SK-N-MC (cell line): ENCODE measurements at regions not wholly inside any gene's neighbourhood (a gene's known extent, or its start where the extent isn't known, plus 50 kb on each side); places are given as distances from the start of the nearest gene placed in this dataset.

Experiments
- DNase-seq: peaks from one replicate; pipeline ENCODE4 v3.0.0-alpha.2; 2011; ENCODE audit warnings: low read depth, low spot score
- H3K27ac ChIP-seq: fragments of 200-600 bp; sonication (generic); 2 replicates; pipeline ENCODE4 v1.5.1; 2016; ENCODE audit warnings: mixed run types
- H3K36me3 ChIP-seq: fragments of 200-600 bp; sonication (generic); 2 replicates; pipeline ENCODE4 v1.6.1; 2017; ENCODE audit warnings: antibody characterized with exemption, low read length, mixed read lengths; ENCODE audit not compliant: insufficient read depth
- H3K4me3 ChIP-seq: fragments of 200-600 bp; sonication (generic); 2 replicates; pipeline ENCODE4 v1.5.1; 2016
- H3K9ac ChIP-seq: fragments of 200-600 bp; sonication (generic); 2 replicates; pipeline ENCODE4 v1.8.0; 2017; ENCODE audit warnings: mixed run types, mixed read lengths; ENCODE audit not compliant: insufficient read length
- H3K9me3 ChIP-seq: fragments of 200-600 bp; sonication (generic); 2 replicates; pipeline ENCODE4 v1.6.1; 2017; ENCODE audit warnings: low read depth, mild to moderate bottlenecking, antibody characterized with exemption, low read length, moderate library complexity, mixed read lengths
- EZH2 ChIP-seq: fragments of 200-600 bp; sonication (generic); IDR thresholded peaks from one replicate; pipeline ENCODE4 v1.6.1; 2017; ENCODE audit warnings: antibody characterized with exemption
- FOXP2 ChIP-seq: optimal IDR thresholded peaks from 2 replicates; pipeline ENCODE3; 2011; ENCODE audit warnings: mild to moderate bottlenecking, moderate library complexity; ENCODE audit not compliant: insufficient read depth; ENCODE audit errors: extremely low read length, control extremely low read depth
- POLR2AphosphoS5 ChIP-seq: IDR thresholded peaks from 2 replicates; pipeline ENCODE4 v1.6.1; 2012; ENCODE audit warnings: mild to moderate bottlenecking, low read depth, low read length, borderline replicate concordance

DNA sequence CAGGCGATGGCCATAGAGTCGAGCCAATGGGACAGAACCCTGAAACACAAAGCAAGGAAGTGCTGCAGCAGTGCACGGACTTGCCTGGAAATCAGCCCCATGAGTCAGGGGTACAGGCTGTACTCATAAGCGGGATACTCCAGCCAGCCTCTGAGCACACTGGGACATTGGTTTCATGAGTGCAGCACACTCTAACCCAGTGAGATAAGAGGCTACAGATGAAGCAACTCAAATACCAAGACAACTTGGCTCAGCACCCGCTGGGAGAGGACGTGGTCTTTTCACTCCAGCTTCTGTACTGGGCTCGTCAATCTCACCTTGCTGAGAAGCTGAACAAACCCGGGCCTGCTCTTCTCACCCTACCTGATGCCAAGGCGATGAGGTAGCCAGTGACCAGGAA is 98.2 kb downstream of the AXIN2 start:
- Histone ChIP-seq H3K27ac (no peak overlapping the region), H3K4me3 (no peak overlapping the region), H3K9me3 (no peaks in the 10 kb centered on the region), H3K9ac (no peak overlapping the region), H3K36me3 (no peaks in the 10 kb centered on the region)
- no peak for DNase-seq
- TF ChIP-seq FOXP2 (no peak), EZH2 (no peak), POLR2AphosphoS5 (no peak)

DNA sequence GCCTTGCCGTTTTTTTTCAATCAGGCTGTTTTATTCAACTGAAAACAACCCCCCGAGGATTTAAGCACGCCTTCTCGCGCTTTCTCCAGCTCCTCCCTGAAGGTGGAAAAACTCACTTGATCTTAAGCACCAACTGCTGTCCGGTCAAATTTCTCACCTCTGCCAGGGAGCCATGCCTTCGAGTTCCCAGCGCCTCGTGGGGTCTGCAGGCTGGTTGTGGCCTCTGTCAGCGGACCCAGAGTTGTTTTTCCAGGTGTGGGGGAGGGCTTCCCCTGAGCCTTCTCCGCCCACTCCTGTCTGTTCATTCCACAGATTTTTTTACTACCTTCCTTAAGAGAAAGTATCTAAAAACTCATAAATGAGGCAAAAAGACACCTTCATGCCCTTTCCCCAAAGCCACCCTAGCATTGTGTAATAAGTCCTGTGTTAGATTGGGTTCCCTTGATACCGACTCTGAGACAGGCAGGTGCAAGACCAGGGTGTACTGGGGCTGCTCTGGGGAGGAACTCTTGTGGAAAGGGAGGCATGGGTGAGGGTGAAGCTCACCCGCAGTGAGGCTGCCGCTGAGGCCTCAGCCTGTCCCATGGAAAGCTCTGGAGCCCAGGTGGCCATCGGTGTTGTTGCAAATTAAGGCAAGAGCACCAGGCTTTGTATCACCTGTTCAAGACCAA is 101.6 kb downstream of the AXIN2 start:
- Histone ChIP-seq H3K4me3 (no peak overlapping the region), H3K9me3 (no peaks in the 10 kb centered on the region), H3K9ac (no peak overlapping the region), H3K27ac (no peak overlapping the region), H3K36me3 (no peaks in the 10 kb centered on the region)
- TF ChIP-seq POLR2AphosphoS5: no peak
- TF ChIP-seq FOXP2: no peak
- TF ChIP-seq EZH2: no peak
- DNase-seq: no peak

DNA sequence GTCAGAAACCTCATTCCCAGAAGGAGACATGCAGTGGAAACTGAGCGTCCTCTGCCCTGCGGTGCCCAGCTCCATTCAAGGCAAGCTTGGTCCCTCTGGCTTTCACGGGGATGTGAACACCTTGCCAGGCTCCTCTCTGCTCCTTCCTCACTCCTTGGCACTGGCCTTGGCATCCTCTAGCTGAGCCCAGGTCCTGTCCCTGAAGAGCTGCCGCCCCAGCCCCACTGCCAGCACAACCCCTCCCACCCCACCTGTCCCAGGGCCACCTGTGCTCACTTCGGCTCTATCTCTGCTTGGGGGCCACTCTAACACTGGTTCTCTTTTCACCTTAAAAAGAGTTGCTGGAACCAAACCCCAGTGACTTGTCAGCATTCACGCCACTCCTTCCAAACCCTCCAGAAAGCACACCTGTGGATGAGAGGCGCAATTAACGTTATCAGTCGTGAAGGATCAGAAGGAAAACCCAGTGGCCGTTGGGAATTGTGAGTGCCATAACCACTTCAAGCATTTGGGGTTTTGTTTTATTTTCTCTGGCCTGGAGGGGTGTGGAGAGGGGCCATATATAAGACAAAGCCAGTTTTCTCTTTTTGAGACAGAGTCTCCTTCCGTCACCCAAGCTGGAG is 103.7 kb downstream of the AXIN2 start:
- Histone ChIP-seq H3K9me3 (no peaks in the 10 kb centered on the region), H3K36me3 (no peaks in the 10 kb centered on the region), H3K4me3 (no peak overlapping the region), H3K27ac (no peak overlapping the region), H3K9ac (no peak overlapping the region)
- no peak for DNase-seq
- no peak for TF ChIP-seq FOXP2
- no peak for TF ChIP-seq EZH2

DNA sequence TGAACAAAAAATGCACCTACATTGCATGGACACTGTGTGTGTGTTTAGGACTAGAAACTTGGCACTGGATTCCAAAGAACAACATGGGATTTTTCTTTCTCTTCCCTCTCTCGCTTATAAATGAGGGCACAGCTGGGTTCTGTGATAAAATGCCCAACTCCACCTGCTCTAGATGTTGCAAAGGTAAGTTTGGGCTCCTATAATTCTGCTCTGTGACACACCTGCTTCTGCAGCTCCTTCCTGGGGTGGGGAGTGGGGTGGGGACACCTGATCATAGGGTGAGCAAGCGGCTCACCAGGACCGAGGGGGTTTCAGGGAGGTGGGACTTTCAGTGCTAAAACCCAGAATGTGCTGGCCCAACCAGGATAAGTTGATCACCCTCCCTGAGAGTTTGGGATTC is 104.3 kb downstream of the AXIN2 start:
- no peaks in the 10 kb centered on the region for H3K9me3 ChIP-seq
- no peak for DNase-seq
- no peak overlapping the region for H3K4me3 ChIP-seq
- no peak overlapping the region for H3K27ac ChIP-seq
- no peak for TF ChIP-seq EZH2
- no peak for TF ChIP-seq POLR2AphosphoS5
- no peak for TF ChIP-seq FOXP2
- H3K36me3 ChIP-seq: no peaks in the 10 kb centered on the region
- H3K9ac ChIP-seq: no peak overlapping the region

DNA sequence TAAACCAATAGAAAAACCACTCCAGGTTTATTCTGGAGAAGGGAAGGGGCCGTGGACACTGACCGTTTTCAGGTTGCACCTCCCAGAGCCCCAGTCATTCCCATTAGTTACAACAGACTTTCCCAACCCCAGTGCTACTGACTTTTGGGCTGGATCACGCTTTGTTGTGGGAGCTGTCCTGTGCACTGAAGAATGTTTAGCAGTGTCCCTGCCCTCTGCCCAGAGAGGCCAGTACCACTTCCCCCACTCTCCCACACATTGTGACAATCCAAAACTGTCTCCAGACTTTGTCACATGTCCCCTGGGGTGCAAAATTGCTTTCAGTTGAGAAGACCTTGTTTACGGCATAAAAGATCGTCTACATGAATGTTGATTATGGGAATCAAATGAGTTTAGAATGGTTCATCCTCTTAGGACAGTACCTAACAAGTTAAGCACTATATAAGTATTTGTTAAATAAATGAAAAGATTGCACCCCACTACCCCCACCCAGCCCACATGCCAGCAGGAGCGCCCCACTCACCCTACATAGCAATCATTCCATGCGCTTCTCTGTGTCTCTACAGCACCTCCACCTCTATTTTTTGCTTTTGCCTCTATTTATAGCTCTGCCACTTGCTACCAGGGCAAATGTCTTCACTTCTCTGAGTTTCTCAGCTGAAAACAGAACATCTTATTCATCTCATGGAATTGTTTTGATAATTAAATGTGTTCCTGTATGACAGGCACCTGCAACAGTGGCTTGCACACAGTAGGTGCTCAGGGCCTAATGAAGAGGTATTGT is 104.9 kb downstream of the AXIN2 start:
- Histone ChIP-seq H3K27ac (no peak overlapping the region), H3K9me3 (no peaks in the 10 kb centered on the region), H3K9ac (no peak overlapping the region), H3K36me3 (no peaks in the 10 kb centered on the region), H3K4me3 (no peak overlapping the region)
- TF ChIP-seq POLR2AphosphoS5 (no peak), EZH2 (no peak), FOXP2 (no peak)
- DNase-seq: no peak

DNA sequence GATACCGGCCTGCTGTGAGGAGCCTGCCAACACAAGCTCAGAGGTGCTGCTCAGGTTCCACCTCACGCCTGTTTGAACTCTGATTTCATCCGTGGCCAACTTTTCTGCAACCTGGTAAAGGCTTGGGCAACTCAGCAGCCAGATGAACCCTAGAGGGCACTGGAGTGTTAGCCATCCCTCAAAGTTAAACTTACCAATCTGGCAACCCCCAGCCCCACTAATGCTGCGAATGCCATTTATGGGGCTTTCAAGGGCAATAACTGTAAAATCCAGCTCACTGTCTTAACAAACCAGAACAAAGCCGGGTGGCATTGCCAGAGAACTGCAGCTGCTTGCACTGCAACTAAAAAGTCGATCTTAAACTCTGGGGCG is 105.5 kb downstream of the AXIN2 start:
- H3K27ac ChIP-seq: no peak overlapping the region
- no peaks in the 10 kb centered on the region for H3K9me3 ChIP-seq
- no peaks in the 10 kb centered on the region for H3K36me3 ChIP-seq
- TF ChIP-seq FOXP2 (no peak), POLR2AphosphoS5 (no peak), EZH2 (no peak)
- H3K9ac ChIP-seq: no peak overlapping the region
- H3K4me3 ChIP-seq: no peak overlapping the region
- no peak for DNase-seq

DNA sequence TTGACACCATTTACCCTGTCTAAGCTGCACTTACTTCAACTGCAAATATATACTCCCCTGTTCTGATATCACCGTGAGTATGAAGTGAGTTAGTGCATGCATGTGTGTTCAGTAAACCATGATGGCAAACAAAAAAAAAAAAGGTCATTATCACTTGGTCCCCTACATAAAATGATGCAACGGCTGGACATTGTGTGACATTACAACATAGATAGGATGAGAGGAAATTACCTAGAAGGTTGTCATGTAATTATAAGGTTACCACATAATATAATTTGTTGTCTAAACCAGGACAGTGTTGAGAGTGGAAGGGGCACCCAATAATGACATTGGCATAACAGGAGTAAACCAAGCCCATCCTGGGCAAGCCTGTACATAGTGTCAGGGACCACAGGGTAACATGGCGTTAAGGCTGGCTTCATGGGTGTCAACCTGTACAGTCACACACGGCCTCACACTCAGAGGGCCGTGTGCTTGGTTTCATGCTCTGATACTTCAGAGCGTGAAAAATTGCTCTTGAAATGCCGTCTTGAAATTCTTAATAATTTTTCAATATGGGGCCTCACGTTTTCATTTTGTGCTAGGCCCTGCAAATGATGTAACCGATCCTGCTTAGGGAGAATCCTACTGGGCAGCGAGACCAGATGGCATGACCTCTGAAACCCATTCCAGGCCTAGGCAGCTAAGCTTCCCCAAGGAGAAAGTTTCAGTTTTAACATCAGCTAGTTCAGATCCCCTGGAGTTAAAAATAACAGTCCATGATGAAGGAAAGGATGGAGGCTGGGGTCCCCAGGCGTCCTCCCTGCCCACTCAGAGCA is 106.1 kb downstream of the AXIN2 start:
- Histone ChIP-seq H3K27ac (no peak overlapping the region), H3K36me3 (no peaks in the 10 kb centered on the region), H3K9me3 (no peaks in the 10 kb centered on the region), H3K9ac (no peak overlapping the region), H3K4me3 (no peak overlapping the region)
- TF ChIP-seq FOXP2 (no peak), EZH2 (no peak), POLR2AphosphoS5 (no peak)
- no peak for DNase-seq

DNA sequence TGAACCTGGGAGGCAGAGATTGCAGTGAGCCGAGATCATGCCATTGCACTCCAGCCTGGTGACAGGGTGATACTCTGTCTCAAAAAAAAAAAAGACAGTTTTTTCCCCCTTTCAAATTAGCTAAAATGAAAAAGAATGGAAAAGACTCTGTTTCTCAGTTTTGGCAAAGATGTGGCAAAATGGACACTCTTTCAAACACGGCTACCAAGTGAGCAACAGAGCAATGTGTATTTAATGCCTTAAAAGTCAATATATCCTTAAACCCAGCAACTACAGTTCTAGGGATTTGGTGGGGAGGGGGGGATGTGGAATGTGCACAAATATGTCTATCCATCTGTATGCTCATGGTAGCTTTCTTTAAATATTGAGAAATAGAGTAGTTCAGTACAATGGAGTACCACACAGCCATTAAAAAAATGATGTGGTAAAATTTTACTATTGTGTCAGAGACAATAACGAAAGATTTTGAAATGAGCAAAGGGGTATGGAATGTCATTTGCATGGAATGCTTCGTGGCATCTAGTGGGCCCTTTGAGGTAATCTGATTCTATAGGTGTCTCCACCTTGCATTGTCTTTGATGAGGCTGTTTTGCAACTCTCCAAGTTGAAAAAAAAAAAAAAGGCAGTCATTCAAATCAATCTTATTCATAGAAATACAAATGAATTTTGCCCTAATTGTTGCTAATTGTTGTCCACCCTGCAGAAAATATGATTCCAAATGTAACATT is 108.1 kb downstream of the AXIN2 start:
- TF ChIP-seq POLR2AphosphoS5 (no peak), EZH2 (no peak), FOXP2 (no peak)
- no peak for DNase-seq
- H3K27ac ChIP-seq: no peak overlapping the region
- H3K9me3 ChIP-seq: no peaks in the 10 kb centered on the region
- no peak overlapping the region for H3K4me3 ChIP-seq
- H3K36me3 ChIP-seq: no peaks in the 10 kb centered on the region
- no peak overlapping the region for H3K9ac ChIP-seq
